ENCODE measurements at regions not wholly inside any gene's neighbourhood (a gene's known extent, or its start where the extent isn't known, plus 50 kb on each side); places are given as distances from the start of the nearest gene placed in this dataset.

DNA sequence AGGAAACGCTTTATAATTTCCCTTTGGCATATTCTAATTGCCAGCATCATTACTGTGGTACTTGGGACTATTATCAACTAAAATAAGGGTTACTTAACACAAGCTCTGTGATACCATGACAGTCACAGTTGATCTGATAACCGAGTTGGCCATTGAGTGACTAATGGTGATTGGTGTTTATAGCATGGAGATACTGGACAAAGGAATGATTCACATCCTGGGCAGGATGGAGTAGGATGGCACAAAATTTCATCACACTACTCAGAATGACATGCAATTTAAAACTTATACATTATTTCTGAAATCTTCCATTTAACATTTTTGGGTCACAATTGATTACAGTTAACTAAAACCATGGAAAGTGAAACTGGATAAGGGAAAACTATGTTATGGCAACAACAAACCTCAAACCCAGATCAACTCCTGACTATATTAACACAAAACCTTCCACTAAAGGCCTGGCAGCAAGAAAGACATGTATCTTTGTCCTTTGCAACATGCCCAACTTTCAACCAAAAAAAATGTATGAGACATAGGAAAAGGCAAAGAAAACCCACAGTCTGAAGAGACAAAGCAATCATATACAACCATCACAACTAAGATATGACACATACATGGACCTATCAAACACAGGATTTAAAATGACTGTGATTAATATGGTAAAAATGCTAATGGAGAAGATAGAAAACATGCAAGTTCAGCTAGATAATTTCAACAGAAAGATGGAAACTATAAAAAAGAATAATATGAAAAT, 208.5 kb upstream of the NRP1 start:
- no peak for DNase-seq (ENCODE audit: low spot score)

GRCh38 chr10:33539116-33539515, 204.6 kb upstream of the NRP1 start:
- DNase-seq (ENCODE audit: low spot score) = no peak

- DNase-seq (ENCODE audit: low spot score) = no peak
Measured at GRCh38 chr10:33537066-33537465, 202.6 kb upstream of the NRP1 start.

GRCh38 chr10:33536508-33536907, 202.0 kb upstream of the NRP1 start:
- DNase-seq (ENCODE audit: low spot score) = no peak

DNA sequence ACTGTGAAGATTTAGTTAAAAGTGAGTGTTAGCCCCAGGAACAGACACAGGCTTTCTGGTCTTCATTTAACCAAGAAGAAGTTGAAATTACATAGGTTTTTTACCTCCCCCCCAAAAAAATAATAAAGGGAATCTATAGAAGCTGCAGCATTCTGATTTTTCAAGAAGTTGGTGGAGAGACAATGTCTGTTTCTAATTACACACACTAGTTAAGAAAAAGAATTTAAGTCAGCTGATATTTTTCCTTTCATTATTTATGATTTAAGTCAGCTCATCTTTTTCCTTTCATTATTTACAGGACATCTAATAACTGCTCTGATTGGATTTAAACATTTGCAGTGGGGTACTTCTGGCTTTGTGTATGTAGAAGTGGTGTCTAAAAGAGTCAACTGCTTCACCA, 201.4 kb upstream of the NRP1 start:
- no peak for DNase-seq (ENCODE audit: low spot score)

DNA sequence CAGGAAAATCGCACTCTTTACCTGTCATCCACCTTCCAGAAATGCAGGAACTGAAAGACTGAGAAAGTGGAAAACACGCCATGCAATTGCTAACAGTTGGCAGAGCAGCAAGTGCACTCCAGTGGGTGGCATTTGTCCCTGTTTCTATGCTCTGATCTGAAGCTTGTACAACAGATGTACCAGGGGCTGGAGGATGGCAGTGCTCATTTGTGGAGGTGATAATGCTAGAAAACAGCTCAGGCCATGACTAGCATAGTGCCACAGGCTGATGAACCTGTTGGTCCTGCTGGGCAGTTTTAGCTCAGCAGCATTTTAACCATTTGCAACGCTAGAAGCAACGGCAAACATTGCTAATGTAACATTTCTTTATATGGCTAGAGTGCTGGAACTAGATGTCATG, 199.9 kb upstream of the NRP1 start:
- DNase-seq (ENCODE audit: low spot score) = no peak

- DNase-seq (ENCODE audit: low spot score) = no peak
Measured at GRCh38 chr10:33533612-33534011, 199.1 kb upstream of the NRP1 start.

GRCh38 chr10:33532901-33533300, 198.4 kb upstream of the NRP1 start:
- no peak for DNase-seq (ENCODE audit: low spot score)

- no peak for DNase-seq (ENCODE audit: low spot score)
Measured at GRCh38 chr10:33529234-33529633, 194.8 kb upstream of the NRP1 start.

- no peak for DNase-seq (ENCODE audit: low spot score)
Measured at GRCh38 chr10:33524966-33525365, 190.5 kb upstream of the NRP1 start.

GRCh38 chr10:33524041-33524440, 189.6 kb upstream of the NRP1 start:
- DNase-seq (ENCODE audit: low spot score) = no peak

DNA sequence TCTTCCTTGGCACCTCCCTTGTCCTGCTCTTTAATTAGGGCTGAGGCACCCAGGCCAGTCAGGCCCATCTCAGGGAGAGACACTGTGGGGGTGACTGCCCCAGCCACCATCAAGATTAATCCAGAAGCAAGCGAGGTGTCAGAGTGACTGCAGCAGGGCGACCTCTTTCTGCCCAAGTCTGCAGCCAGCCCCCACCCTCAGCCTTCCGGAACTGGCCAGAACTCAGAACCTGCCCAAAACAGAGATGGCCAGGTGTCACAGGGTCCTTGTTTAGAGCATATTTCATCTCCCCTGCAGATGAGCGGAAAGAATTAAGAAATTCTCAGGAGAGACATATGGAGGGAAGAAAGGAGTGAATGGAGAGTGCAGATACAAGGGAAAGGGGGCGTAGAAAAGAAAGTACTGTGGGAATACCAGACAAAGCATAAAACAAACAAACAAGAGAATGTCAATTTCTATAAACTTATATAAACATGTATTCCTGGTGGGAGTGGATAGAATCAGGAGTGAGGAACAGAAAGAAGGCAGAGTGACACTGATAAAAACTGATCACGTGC, 188.8 kb upstream of the NRP1 start:
- no peak for DNase-seq (ENCODE audit: low spot score)

GRCh38 chr10:33521904-33522303, 187.4 kb upstream of the NRP1 start:
- no peak for DNase-seq (ENCODE audit: low spot score)

DNA sequence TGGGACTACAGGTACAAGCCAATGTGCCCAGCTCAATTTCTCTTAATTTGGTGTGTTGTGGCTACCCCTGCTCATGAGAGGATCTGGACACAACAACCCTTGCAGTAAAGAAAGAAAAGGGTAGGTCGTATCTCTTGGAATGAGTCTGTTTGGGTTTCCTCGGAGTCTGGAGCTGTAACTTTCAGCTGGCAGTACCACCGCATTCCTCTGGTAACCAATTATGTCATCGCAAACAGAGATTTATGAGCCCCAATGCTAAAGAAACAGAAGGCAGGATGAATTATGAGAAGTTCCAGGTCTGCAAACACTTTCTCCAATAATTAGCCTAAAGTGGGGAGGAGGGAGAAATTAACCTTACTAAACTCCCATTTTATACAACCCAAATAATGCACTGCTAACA, 186.6 kb upstream of the NRP1 start:
- DNase-seq (ENCODE audit: low spot score) = no peak

GRCh38 chr10:33520223-33520622, 185.8 kb upstream of the NRP1 start:
- no peak for DNase-seq (ENCODE audit: low spot score)

DNA sequence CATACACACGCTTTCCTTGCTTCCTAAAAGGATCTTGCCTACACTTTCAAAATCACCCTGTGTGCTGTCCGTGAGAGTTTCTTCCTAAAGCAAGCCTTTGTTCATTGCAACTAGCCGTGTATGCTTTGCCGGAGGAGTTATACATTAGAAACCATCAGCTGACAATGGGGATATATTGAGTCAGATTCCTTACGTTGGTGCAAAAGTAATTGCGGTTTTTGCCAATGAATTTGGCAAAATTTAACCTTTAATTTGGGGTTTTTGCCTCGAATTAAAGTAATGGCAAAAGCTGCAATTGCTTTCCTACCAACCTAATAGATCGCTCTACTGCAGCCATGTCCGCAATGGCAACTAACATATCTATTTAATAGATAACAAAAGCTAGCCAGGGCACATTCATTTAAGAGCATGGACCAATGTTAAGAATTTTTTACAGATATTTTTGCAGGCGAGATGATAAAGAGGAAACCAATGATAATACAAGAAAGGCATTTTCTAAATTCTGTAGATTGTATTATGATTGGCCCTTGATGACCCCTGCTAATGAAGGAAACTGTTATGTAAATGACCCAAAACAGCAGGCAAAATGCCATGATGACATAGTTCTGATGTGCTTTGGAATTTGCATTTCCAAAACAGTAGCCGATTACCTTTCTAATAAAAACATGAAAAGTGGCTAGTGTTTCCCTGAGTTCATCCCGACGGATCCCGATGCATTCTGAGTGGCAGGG, 184.8 kb upstream of the NRP1 start:
- DNase-seq (ENCODE audit: low spot score) = peak; percentile 4

DNA sequence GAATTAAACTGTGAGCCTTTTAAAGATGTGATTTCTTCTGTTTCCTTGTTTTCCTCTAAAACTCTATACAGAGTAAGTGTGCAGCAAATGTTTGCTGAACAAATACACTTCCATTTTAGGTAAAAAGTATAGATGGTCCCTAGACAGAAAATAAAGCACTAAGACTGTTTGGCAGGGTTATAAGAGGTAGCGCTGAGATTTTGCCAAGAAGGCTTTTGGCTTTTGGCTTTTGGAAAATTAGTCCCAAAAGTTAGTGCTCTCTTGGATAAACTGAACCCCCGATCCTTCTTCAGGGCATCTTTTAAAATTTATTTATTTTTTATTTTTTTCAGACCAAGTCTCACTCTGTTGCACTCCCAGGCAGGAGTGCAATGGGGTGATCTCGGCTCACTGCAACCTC, 175.7 kb upstream of the NRP1 start:
- no peak for DNase-seq (ENCODE audit: low spot score)

DNA sequence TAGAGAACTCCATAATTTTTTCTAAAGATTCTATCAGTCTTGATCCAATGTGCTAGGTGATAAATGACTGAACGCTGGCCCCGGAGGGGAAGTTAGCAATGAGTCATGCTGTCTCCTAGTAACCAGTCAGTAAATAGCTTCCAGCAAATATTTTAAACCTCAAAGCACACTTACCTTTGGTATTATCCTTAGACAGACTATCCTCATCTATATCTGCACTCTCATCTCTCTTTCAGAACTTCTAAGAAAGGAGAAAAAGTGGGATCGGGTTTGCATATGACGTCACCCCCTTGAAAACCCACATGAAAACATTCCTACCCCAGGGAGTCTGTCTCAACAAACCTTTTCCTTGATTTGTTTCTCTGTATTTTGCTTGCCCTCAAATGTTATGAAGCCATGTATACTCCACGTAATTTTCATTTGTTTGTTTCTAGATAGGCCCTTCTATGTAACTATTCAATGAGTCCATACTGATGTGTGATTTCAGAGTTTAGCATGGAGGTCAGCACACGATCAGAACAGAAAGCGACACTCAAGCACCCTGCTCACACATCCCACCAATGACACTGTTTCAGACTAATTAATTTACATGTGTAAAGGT, 174.9 kb upstream of the NRP1 start:
- peak; percentile 32 for DNase-seq (ENCODE audit: low spot score)

GRCh38 chr10:33507662-33508425, 173.4 kb upstream of the NRP1 start:
- no peak for DNase-seq (ENCODE audit: low spot score)

DNA sequence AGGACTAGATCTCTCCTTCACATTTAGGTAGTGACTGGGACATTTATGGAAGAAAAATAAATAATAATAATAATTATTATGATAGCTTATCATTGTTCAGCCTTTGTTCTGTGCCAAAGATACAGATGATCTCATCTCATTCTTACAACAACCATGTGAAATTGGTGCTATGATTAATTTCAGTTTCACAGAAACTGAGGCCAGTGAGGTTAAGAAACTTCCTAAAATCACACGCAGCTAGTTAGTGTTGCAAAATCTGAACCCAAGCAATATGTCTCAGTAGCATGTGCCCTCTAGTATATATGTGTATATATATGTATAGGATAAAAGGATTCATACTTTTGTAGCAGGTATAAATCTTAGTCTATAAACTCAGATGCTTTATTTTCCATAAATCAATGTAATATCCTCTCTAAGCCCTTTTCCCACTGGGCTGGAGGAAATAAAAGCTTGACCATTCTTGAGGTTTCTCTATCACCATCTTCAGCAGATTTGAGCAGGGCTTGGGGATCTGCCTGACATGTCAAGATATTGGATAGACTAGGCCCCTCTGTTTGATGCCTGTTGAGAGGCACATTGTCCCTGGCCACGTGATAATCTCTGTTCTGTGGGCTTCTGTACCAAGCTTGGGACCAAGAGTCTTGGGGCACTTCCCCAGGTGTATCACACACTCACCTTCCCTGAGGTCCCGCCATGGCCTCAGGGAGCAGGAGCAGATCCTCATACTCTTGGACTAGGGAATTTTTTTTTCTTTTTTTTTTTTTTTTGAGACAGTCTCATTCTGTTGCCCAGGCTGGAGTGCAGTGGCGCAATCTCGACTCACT, 172.6 kb upstream of the NRP1 start:
- no peak for DNase-seq (ENCODE audit: low spot score)

GRCh38 chr10:33506391-33506790, 171.9 kb upstream of the NRP1 start:
- DNase-seq (ENCODE audit: low spot score) = no peak
